ENCODE measurements at regions not wholly inside any gene's neighbourhood (a gene's known extent, or its start where the extent isn't known, plus 50 kb on each side); places are given as distances from the start of the nearest gene placed in this dataset.
A peak's percentile ranks its signal among the peaks of the same experiment; 100 is the strongest.

GRCh38 chr2:5074733-5075132, 617.5 kb upstream of the SOX11 start:
- no peaks in the 10 kb centered on the region for H3K36me3 ChIP-seq (replicated peaks in 1 of 2; ENCODE audit: control insufficient read depth in 2 of 2, insufficient read depth in 2 of 2, low read length in 2 of 2)
- H2BK12ac ChIP-seq (ENCODE audit: low read length): no peak overlapping the region
- H3K14ac ChIP-seq (ENCODE audit: low read length): no peak overlapping the region
- H3K4me3 ChIP-seq (ENCODE audit: low read length in 2 of 2): no peak overlapping the region
- H3K23ac ChIP-seq (ENCODE audit: low read depth, low read length, poor library complexity): no peak overlapping the region
- H3K27me3 ChIP-seq (ENCODE audit: control insufficient read depth in 3 of 3, insufficient read depth in 3 of 3, low read depth in 1 of 3, low read length in 3 of 3): no peaks in the 10 kb centered on the region
- no peak overlapping the region for H3K27ac ChIP-seq (replicated peaks; ENCODE audit: low read length)
- no peaks in the 10 kb centered on the region for H3K79me1 ChIP-seq (ENCODE audit: low read depth, low read length)
- no peak overlapping the region for H2AFZ ChIP-seq (ENCODE audit: low read length)
- peaks cover 0 to 13% of the 10 kb centered on the region in 2 donors for H3K4me1 ChIP-seq (ENCODE audit: control insufficient read depth in 2 of 2, insufficient read depth in 1 of 2, low read depth in 1 of 2, low read length in 2 of 2)
- no peak overlapping the region for H2BK5ac ChIP-seq (ENCODE audit: low read length)
- H4K91ac ChIP-seq (ENCODE audit: low read depth, low read length, poor library complexity): no peak overlapping the region
- DNase-seq (ENCODE audit: low spot score): no peak
- no peak overlapping the region for H3K4me2 ChIP-seq (ENCODE audit: insufficient read depth, low read length, poor library complexity, severe bottlenecking)
- H2BK120ac ChIP-seq (ENCODE audit: low read depth, low read length): no peak overlapping the region
- no peak overlapping the region for H3K9ac ChIP-seq (ENCODE audit: low read depth, low read length, poor library complexity)
- no peak overlapping the region for H2AK5ac ChIP-seq (ENCODE audit: low read depth, low read length)
- H4K8ac ChIP-seq (ENCODE audit: low read depth, low read length): no peak overlapping the region
- no peak overlapping the region for H3K18ac ChIP-seq (ENCODE audit: low read length)
- WGBS, 2 donors (ENCODE audit: extremely low coverage in 2 of 2, insufficient read length in 2 of 2, insufficient replicate concordance in 1 of 2): no CpG with 5 or more reads among the region's 5 CpGs
- no peaks in the 10 kb centered on the region for H3K9me3 ChIP-seq (replicated peaks in 1 of 2; ENCODE audit: control insufficient read depth in 2 of 2, insufficient read depth in 1 of 2, low read depth in 1 of 2, low read length in 2 of 2)
- H2BK15ac ChIP-seq (ENCODE audit: low read length): no peak overlapping the region
- no peak overlapping the region for H3K4ac ChIP-seq (ENCODE audit: low read length)

DNA sequence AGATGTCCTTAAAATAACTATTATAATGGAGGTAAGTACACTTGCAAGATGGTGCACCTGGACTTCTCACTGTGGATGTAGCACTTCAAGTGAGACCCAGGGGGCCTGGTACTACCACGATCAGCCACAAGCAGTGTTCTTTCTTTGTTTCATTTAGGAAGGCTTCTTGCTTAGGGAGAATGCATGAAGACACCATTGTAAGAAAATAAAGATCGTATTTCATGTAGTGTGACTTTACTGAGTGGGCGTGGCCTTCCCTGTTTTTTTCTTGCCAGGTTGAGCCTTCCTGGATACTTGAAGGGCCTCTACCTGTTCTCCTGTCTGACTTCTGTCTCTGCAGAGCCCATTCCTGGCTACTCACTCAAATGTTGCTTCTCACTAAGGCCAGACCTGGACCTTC, 615.6 kb upstream of the SOX11 start:
- Histone ChIP-seq H4K8ac (ENCODE audit: low read depth, low read length) (no peak overlapping the region), H3K36me3 (replicated peaks in 1 of 2; ENCODE audit: control insufficient read depth in 2 of 2, insufficient read depth in 2 of 2, low read length in 2 of 2) (no peaks in the 10 kb centered on the region), H3K27ac (replicated peaks; ENCODE audit: low read length) (no peak overlapping the region)

DNA sequence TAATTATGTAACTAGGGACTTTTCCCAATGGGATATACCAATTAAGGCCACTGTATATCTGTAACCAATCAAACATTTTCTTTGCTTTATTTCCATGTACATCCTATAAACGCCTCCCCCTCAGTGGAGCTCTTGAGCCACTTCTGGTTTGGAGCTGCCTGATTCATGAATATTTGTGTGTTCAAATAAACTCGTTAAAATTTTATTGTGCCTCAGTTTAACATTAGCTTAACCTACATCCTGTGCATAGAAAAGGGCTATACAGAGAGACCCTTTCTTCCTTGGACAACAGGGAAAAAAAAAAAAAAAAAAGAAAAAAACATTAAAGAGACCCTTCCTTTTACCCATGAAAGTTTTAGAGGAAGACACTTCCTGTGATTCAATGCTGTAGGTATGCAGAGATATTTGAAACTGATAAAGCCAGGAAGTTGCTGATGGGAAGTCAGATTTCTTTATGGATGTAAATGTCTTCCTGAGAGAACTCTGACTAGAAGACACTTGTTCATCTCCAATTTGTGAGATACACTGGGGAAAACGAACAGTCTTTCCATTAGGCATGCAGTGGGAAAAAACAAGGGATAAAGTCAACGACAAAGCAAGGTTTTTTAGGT, 614.6 kb upstream of the SOX11 start:
- H3K4me1 ChIP-seq (ENCODE audit: control insufficient read depth in 2 of 2, insufficient read depth in 1 of 2, low read depth in 1 of 2, low read length in 2 of 2): peaks cover 0 to 6% of the 10 kb centered on the region in 2 donors
- DNase-seq (ENCODE audit: low spot score): no peak
- no peak overlapping the region for H4K91ac ChIP-seq (ENCODE audit: low read depth, low read length, poor library complexity)
- H3K14ac ChIP-seq (ENCODE audit: low read length): no peak overlapping the region
- no peak overlapping the region for H2BK120ac ChIP-seq (ENCODE audit: low read depth, low read length)
- H2AFZ ChIP-seq (ENCODE audit: low read length): peak overlapping the region; percentile 74
- no peak overlapping the region for H2AK5ac ChIP-seq (ENCODE audit: low read depth, low read length)
- no peaks in the 10 kb centered on the region for H3K79me1 ChIP-seq (ENCODE audit: low read depth, low read length)
- no peak overlapping the region for H2BK5ac ChIP-seq (ENCODE audit: low read length)
- H3K9me3 ChIP-seq (replicated peaks in 1 of 2; ENCODE audit: control insufficient read depth in 2 of 2, insufficient read depth in 1 of 2, low read depth in 1 of 2, low read length in 2 of 2): peaks cover 0 to 4% of the 10 kb centered on the region in 2 donors
- H3K23ac ChIP-seq (ENCODE audit: low read depth, low read length, poor library complexity): no peak overlapping the region
- H3K9ac ChIP-seq (ENCODE audit: low read depth, low read length, poor library complexity): no peak overlapping the region
- H3K4ac ChIP-seq (ENCODE audit: low read length): no peak overlapping the region
- H3K4me3 ChIP-seq (ENCODE audit: low read length in 2 of 2): no peak overlapping the region
- H3K18ac ChIP-seq (ENCODE audit: low read length): no peak overlapping the region
- no peaks in the 10 kb centered on the region for H3K27me3 ChIP-seq (ENCODE audit: control insufficient read depth in 3 of 3, insufficient read depth in 3 of 3, low read depth in 1 of 3, low read length in 3 of 3)
- no peaks in the 10 kb centered on the region for H3K36me3 ChIP-seq (replicated peaks in 1 of 2; ENCODE audit: control insufficient read depth in 2 of 2, insufficient read depth in 2 of 2, low read length in 2 of 2)
- no peak overlapping the region for H3K27ac ChIP-seq (replicated peaks; ENCODE audit: low read length)
- H4K8ac ChIP-seq (ENCODE audit: low read depth, low read length): no peak overlapping the region
- no CpG with 5 or more reads among the region's 4 CpGs for WGBS, 2 donors (ENCODE audit: extremely low coverage in 2 of 2, insufficient read length in 2 of 2, insufficient replicate concordance in 1 of 2)
- no peak overlapping the region for H2BK12ac ChIP-seq (ENCODE audit: low read length)
- no peak overlapping the region for H2BK15ac ChIP-seq (ENCODE audit: low read length)
- no peak overlapping the region for H3K4me2 ChIP-seq (ENCODE audit: insufficient read depth, low read length, poor library complexity, severe bottlenecking)

More for the DNA sequence above, 615.6 kb upstream of the SOX11 start:
- H3K4ac ChIP-seq (ENCODE audit: low read length): no peak overlapping the region
- no peak overlapping the region for H2AK5ac ChIP-seq (ENCODE audit: low read depth, low read length)
- H3K9ac ChIP-seq (ENCODE audit: low read depth, low read length, poor library complexity): no peak overlapping the region
- peaks cover 0 to 6% of the 10 kb centered on the region in 2 donors for H3K4me1 ChIP-seq (ENCODE audit: control insufficient read depth in 2 of 2, insufficient read depth in 1 of 2, low read depth in 1 of 2, low read length in 2 of 2)
- H2BK12ac ChIP-seq (ENCODE audit: low read length): no peak overlapping the region
- H2AFZ ChIP-seq (ENCODE audit: low read length): no peak overlapping the region
- H3K79me1 ChIP-seq (ENCODE audit: low read depth, low read length): no peaks in the 10 kb centered on the region
- H3K18ac ChIP-seq (ENCODE audit: low read length): no peak overlapping the region
- H3K4me2 ChIP-seq (ENCODE audit: insufficient read depth, low read length, poor library complexity, severe bottlenecking): no peak overlapping the region
- H3K4me3 ChIP-seq (ENCODE audit: low read length in 2 of 2): no peak overlapping the region
- no peaks in the 10 kb centered on the region for H3K27me3 ChIP-seq (ENCODE audit: control insufficient read depth in 3 of 3, insufficient read depth in 3 of 3, low read depth in 1 of 3, low read length in 3 of 3)
- no peak overlapping the region for H3K14ac ChIP-seq (ENCODE audit: low read length)
- no CpG with 5 or more reads among the region's 3 CpGs for WGBS, 2 donors (ENCODE audit: extremely low coverage in 2 of 2, insufficient read length in 2 of 2, insufficient replicate concordance in 1 of 2)
- H2BK120ac ChIP-seq (ENCODE audit: low read depth, low read length): no peak overlapping the region
- no peak overlapping the region for H2BK5ac ChIP-seq (ENCODE audit: low read length)
- peaks cover 0 to 4% of the 10 kb centered on the region in 2 donors for H3K9me3 ChIP-seq (replicated peaks in 1 of 2; ENCODE audit: control insufficient read depth in 2 of 2, insufficient read depth in 1 of 2, low read depth in 1 of 2, low read length in 2 of 2)
- DNase-seq (ENCODE audit: low spot score): no peak
- H3K23ac ChIP-seq (ENCODE audit: low read depth, low read length, poor library complexity): no peak overlapping the region
- no peak overlapping the region for H2BK15ac ChIP-seq (ENCODE audit: low read length)
- no peak overlapping the region for H4K91ac ChIP-seq (ENCODE audit: low read depth, low read length, poor library complexity)

- H3K36me3 ChIP-seq (replicated peaks in 1 of 2; ENCODE audit: control insufficient read depth in 2 of 2, insufficient read depth in 2 of 2, low read length in 2 of 2): no peaks in the 10 kb centered on the region
- H3K4me1 ChIP-seq (ENCODE audit: control insufficient read depth in 2 of 2, insufficient read depth in 1 of 2, low read depth in 1 of 2, low read length in 2 of 2): no peaks in the 10 kb centered on the region
- H4K91ac ChIP-seq (ENCODE audit: low read depth, low read length, poor library complexity): no peak overlapping the region
- H2AFZ ChIP-seq (ENCODE audit: low read length): no peak overlapping the region
- no peak overlapping the region for H3K23ac ChIP-seq (ENCODE audit: low read depth, low read length, poor library complexity)
- H2BK15ac ChIP-seq (ENCODE audit: low read length): no peak overlapping the region
- no peak overlapping the region for H2BK5ac ChIP-seq (ENCODE audit: low read length)
- H2AK5ac ChIP-seq (ENCODE audit: low read depth, low read length): no peak overlapping the region
- H3K27me3 ChIP-seq (ENCODE audit: control insufficient read depth in 3 of 3, insufficient read depth in 3 of 3, low read depth in 1 of 3, low read length in 3 of 3): peaks cover 0 to 2% (median 0%) of the 10 kb centered on the region in 3 experiments
- WGBS, 2 donors (ENCODE audit: extremely low coverage in 2 of 2, insufficient read length in 2 of 2, insufficient replicate concordance in 1 of 2): no CpG with 5 or more reads among the region's 3 CpGs
- no peaks in the 10 kb centered on the region for H3K79me1 ChIP-seq (ENCODE audit: low read depth, low read length)
- H3K4me2 ChIP-seq (ENCODE audit: insufficient read depth, low read length, poor library complexity, severe bottlenecking): no peak overlapping the region
- no peak overlapping the region for H3K4me3 ChIP-seq (ENCODE audit: low read length in 2 of 2)
- no peak overlapping the region for H2BK120ac ChIP-seq (ENCODE audit: low read depth, low read length)
- H4K8ac ChIP-seq (ENCODE audit: low read depth, low read length): no peak overlapping the region
- no peak overlapping the region for H3K27ac ChIP-seq (replicated peaks; ENCODE audit: low read length)
- no peak overlapping the region for H3K14ac ChIP-seq (ENCODE audit: low read length)
- no peak overlapping the region for H3K4ac ChIP-seq (ENCODE audit: low read length)
- H2BK12ac ChIP-seq (ENCODE audit: low read length): no peak overlapping the region
- no peak overlapping the region for H3K9ac ChIP-seq (ENCODE audit: low read depth, low read length, poor library complexity)
- DNase-seq (ENCODE audit: low spot score): no peak
- H3K9me3 ChIP-seq (replicated peaks in 1 of 2; ENCODE audit: control insufficient read depth in 2 of 2, insufficient read depth in 1 of 2, low read depth in 1 of 2, low read length in 2 of 2): peaks cover 0 to 4% of the 10 kb centered on the region in 2 donors
- no peak overlapping the region for H3K18ac ChIP-seq (ENCODE audit: low read length)
These were observed 608.8 kb upstream of the SOX11 start for GRCh38 chr2:5083402-5083801.
